ENCODE measurements at regions not wholly inside any gene's neighbourhood (a gene's known extent, or its start where the extent isn't known, plus 50 kb on each side); places are given as distances from the start of the nearest gene placed in this dataset.

DNA sequence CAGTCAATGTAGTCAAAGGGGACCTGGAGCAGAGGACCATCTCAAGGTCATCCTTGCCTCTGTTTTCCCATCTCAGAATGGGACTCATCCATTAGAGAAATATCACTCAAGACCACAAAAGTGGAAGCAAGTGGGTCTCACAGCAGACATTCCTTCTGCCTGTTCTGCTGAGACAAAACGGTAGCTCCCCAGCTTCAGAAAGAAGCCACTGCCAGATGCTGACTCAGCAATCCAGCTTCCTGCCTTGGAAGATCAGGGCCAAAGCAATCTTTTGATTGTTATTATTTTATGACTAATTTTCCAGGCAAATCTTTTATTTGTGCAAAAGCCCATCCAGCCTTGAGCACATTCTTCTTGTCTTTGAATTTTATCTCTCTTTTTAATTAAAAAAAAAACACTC is 86.8 kb downstream of the CCT6B start:
- no peak for DNase-seq

GRCh38 chr17:34872640-34873039 is 88.6 kb downstream of the CCT6B start:
- DNase-seq = no peak

GRCh38 chr17:34869641-34870040 is 91.6 kb downstream of the CCT6B start:
- DNase-seq = no peak

DNA sequence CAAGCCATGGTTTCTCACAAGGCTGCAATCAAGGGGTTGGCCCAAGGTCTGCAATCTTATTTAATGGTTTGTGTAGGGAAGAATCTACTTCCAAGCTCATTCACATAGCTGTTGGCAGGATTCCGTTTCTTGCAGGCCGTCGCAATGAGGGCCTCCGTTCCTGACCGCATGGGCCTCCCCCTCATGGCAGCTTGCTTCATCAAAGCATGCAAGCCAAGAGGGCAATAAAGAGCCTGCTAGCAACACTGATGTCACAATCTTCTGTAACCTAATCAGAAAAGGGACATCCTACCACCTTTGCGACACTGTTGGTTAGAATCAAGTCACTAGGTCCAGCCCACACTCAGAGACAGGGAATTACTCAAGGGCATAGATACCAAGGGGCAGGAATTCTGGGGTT is 95.5 kb downstream of the CCT6B start:
- no peak for DNase-seq

DNA sequence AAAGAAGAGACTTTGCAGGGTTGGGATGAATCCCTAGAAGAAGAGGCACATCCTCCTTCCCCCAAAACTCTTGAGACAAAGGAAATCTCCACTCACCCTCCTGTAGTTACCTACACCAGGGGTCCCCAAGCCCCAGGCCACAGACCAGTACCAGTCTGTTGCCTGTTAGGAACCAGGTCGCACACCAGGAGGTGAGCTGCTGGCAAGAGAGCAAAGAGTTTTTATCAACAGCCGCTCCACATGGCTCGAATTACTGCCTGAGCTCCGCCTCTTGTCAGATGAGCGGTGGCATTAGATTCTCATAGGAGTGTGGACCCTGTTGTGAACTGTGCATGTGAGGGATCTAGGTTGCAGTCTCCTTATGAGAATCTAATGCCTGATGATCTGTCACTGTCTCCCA is 98.9 kb downstream of the CCT6B start:
- DNase-seq = no peak

DNA sequence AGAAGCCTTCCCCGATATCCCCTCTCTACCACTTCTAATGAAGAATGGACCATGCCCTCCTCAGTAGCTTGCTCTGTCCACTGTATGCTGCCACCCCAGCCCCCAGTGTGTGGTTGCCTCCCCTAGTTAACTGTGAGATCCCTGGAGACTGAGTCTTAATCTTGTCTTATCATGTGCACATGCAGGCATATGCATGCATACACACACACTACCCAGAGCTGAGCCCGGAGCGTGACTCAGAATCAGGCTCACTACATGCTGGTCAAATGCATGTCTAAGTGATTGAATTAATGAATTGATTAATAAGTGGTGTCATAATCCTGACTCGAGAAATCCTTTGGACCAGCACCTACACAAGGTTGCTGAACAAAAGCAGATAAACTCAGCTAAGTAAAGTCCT is 99.4 kb downstream of the CCT6B start:
- DNase-seq = no peak

- DNase-seq = peak; percentile 38
Measured at GRCh38 chr17:34859652-34860051, 101.6 kb downstream of the CCT6B start.

DNA sequence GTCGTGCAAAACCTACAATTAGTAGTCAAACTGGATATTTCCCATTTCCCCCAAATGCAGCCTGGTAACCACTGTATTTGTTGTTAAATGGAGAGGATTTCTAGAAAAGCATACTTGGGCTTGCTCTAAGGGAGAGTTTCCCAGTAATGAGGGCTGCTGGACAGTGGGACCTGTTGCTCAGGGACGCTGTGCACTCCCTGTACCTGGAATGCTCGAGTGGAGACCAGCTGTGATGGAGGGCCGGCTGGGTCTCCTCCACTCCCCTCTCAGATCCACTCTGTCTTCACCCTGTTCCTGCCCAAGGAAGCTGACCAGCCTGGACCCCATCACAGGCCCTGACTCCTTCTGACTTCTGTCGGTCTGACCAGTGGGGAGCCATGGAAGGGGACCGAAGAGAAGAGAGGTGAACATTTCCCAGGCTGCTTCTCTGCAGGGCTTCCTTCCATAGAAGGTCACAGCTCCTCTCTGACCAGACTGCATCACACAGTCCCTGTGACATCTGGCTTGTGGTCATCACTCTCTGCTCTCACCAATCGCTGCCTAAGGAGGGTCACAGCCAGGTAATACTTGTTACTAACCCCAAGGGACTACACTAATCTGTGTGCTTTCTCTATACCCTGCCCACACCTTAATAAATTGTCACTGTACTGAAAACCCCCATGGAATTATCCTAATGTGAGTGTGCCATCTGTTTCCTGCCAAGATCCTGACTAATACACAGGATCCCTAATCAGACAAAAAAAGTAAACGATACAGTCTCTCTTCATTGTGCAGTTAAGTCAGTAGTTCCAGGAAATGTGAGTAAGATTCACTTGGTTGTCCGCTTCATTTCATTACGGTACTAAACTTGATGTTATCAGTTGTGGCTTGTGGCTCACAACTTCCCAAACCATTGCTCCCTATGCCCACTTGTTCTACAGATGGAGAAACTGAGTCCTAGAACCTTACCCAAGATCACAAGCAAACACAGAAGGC is 102.4 kb downstream of the CCT6B start:
- peak; percentile 37 for DNase-seq

DNA sequence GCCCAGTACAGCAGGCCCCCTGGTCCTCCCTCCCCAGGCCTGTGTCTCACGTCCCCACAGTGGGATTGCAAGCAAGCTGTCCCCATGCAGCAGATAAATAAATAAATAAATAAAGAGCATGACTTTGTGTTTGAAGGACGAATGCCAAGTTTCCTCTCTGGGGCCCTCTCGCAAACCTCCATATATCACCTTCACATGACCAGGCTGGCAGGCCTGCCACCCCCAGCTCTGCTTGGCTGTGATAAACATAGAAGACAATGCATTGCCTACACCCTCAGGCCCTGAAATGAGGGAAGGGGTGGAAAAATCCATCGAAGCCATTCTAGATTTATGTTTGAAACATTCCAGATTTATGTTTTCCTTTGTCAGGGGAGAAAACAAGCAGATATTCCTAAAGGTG is 107.3 kb downstream of the CCT6B start:
- DNase-seq = no peak

DNA sequence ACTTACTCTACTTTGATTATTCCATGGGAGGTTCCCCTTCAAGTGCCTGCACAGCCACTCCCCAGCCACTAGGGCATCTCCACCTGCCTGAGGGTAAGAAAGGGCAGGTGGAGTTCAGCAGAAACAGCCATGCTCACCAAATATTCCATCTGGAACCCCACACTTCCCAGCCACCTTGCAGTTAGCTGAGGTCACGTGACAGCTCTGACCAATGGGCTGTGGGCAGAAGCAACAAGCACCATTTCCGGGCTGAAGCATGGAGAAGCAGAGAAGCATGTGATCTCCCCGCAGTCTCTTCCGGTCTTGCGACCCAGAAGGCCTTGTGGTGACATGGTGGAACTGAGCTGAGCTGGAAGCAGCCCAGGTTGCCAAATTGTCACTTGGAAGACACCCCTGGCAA is 108.6 kb downstream of the CCT6B start:
- DNase-seq = no peak

GRCh38 chr17:34851961-34852540 is 109.2 kb downstream of the CCT6B start:
- DNase-seq = no peak

DNA sequence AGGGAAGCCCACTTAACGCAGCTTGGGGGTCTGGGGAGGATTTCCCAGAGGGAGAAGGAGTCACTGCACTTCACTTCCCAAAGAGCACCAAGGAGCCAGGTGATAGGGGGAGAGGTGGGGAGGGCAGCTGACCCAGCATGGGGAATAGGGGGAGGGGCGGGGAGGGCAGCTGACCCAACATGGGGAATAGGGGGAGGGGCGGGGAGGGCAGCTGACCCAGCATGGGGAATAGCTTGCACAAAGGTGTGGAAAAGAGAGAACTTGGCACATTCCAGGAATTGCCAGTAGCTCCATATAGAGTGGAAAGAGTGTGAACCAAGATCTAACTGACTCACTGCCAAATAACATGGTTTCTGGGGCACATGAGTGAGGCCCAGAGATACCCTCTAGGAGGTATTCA is 110.3 kb downstream of the CCT6B start:
- DNase-seq = no peak

DNA sequence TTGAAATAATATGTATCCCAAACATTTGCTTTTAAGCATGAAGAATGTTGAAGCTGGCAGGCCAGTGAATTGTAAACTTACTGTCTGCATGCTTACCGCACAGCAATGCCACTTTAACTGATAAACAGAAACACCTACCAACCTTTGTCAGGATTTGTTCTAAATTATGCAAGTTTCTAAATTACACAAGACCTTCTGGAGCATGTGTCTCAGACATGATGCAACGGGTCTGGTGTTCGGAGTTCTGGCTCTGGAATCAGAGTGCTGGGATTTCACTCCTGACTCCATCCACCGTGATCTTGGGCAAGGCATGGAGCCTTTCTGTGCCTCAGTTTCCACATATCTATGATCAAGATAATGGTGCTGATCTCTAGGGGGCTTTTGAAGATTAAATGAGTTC is 111.2 kb downstream of the CCT6B start:
- DNase-seq = no peak

DNA sequence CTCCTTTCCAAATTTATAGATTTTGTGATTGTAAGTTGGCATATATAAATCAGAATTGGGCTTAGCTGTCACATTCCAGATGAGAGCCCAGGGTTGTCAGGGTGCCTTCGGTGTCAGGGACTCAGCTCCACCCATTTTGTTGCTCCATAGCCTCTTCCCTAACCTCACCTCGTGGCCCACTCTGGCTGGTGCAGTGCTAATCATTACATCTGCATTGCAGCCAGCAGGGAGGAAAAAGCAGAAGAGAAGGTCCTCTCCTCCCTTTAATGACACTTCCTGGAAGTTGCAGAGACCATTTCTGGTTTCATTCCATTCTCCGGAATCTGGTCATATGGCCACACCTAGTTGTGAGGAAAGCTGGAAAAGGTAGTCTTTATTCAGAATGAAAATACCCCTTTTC is 113.3 kb downstream of the CCT6B start:
- DNase-seq = no peak

DNA sequence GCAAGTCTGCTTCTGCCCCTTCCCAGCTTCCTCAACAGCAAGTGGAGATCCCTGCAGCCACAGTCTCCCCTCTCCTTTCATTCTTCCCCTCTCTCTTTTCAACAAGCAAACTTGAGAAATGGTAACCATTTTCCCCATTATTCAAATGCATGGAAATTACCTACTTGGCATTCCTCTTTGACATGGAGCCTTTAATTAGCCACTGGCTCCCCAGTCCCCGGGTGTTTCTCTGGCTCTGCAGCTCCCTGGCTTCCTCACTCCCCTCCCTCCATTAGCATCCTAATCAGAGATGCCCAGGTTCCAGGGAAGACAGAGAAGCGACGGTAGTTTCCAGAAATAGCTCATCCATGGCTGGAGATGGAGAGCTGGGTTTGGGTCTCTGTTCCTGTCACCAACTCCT is 116.0 kb downstream of the CCT6B start:
- DNase-seq = no peak

DNA sequence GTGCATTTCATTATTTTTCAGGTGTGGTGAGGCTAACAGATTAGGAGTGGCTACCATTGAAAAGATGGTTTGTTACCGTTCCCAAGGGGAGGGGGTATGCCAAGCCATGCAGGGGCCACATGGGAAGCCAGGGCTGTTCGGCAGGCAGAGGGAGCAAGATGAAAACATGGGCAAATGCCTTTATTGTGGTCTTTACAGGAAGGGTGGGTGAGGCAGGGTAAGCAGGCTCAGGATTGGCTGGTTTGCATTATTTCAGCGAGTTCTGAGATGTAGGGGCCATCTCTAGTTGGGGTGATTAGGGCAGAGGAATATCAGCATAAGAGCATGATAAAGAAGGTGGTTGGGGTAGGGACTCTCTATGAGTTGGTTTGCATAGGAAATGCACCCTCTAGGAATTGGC is 117.6 kb downstream of the CCT6B start:
- DNase-seq = no peak

DNA sequence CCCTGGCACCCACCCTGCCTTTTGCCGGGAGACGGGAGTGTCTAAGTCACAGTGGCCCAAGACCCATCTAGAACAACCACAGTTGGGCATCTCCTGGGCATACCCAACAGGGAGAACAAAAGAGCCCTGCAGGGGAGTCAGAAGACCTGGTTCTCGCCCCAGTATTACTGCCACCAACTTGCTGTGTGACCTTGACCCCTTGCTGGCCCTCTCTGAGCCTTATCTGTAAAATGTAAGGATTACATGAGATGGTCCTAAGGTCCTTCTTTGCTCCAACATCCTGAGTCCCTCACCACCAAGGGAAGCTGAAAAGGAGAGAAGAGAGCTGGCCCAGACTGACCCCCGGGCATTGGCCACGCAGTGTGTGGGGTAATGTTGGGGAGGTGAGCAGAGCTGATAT is 119.0 kb downstream of the CCT6B start:
- no peak for DNase-seq

DNA sequence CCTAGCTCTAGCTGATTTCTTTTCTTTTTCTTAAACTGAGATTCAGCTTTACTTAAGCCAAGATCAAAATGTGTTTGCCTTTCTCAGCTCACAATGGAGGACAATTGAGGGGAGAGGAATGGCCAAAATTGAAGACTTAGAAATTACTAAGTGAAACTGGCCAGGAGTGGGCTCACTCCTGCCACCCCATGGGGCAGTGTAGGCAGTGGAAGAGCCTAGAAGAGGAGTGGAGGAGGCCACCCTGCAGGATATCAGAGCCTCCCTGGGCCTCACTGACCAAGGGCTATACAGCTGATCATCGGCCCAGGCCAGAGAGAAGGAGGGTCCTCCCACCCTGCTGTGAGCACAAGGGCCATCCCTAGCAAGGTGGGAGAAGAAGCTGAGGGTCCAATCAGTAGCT is 119.8 kb downstream of the CCT6B start:
- no peak for DNase-seq

DNA sequence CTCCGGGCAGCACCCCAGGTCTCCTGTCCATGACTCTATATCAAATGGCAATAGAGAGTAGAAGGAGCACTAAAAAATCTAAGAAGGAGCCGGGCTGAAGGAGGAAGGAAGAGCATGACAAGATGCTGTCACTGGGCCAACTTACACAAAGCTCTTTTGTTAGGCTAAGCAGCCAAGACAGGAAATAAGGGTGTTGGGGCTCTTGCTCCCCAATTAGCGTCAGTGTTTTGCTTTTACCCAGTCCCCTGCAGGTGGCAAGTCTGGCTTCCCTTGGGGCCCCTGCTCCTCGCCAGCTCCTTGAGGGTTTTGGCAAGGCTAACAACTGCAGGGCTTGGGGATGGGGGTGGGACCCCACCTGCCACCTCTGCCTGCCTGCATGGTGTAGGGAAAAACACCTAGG is 120.5 kb downstream of the CCT6B start:
- no peak for DNase-seq

DNA sequence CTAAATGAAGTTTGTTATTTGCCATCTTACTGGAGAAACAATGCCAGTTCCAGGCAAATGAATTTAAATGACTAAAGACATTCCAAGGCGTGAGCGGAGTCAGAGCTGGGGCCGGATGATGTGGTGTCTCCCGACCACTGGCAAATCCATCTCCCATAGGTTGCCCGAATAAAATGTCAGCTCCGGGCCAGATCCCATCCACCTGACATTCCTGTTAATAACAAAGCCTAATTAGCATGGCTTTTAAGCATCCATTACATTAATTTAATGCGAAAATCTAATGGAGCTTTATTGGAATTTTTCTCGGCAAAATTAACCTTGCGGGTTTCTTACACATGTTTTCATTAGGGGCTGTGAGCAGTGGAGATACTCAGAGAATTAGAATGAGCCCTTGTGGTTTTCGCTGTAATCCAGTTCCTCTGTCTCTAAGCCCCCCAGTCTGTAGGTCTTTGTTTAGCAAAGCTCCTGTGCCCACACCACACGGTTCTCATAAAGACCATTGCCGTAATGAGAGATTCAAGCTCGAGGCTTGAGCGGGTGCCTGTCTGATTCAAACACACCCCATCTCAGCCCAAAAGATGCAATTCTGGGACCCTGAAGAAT is 123.3 kb downstream of the CCT6B start:
- DNase-seq = no peak

GRCh38 chr17:34832376-34832775 is 128.9 kb downstream of the CCT6B start:
- DNase-seq = no peak

DNA sequence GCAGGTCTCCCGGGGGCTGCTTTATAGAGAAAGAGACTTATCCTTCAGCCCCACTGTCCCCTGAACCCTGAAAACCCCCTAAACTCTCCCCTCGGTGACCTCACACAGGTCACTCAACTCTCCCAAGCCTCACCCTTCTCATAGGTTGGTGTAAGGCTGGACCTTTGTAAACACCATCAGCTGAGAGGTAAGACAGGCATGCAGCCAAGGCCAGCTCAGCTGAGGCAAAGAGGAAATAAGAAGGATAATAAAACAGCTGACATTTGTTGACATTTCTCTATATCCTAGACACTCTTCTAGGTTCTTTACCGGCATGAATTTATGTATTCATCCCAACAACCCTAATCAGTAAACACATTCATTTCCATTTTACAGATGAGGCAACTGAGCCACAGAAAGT is 134.3 kb downstream of the CCT6B start:
- no peak for DNase-seq

DNA sequence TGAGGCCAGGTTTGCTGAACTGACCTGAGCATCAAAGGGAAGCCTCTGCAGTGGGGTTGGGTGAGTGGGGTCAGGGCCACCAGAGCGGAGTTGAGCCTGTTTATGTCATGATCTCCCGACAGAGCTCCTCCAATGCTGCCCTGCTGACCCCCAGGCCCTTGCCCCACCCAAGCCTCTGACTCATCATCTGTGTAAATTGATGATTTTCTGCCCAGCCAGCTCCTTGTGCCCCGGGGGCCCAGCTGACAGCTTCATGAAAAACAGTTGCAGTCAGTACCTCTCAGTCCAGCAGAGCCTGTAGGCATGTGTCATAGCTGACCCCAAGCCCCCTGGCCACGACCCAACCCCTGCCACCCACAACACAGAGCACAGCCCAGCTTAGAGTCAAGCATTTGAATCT is 134.9 kb downstream of the CCT6B start:
- DNase-seq = no peak

- no peak for DNase-seq
Measured at GRCh38 chr17:34825884-34826283, 135.4 kb downstream of the CCT6B start.

Measured in stimulated activated CD8-positive, alpha-beta memory T cell treated with anti-CD3 and anti-CD28 coated beads, Interleukin-4, amount 100 ng/mL, for 48 hours (primary cell).